Hepatocyte (in vitro differentiated cells): ENCODE measurements at regions not wholly inside any gene's neighbourhood (a gene's known extent, or its start where the extent isn't known, plus 50 kb on each side); places are given as distances from the start of the nearest gene placed in this dataset.

Experiments used
- DNase-seq: peaks from one replicate; pipeline ENCODE4 v3.0.0-alpha.2; 2016; ENCODE audit warnings: low spot score
- H2AFZ ChIP-seq: fragments of 200-600 bp; sonication (generic); 2 replicates; pipeline ENCODE4 v1.6.0; 2016; ENCODE audit warnings: antibody characterized with exemption, mild to moderate bottlenecking
- H3K27ac ChIP-seq: fragments of 200-600 bp; sonication (generic); 2 replicates; pipeline ENCODE4 v1.5.1; 2016; ENCODE audit warnings: mild to moderate bottlenecking
- H3K27me3 ChIP-seq: fragments of 200-600 bp; sonication (generic); 2 replicates; pipeline ENCODE4 v1.6.1; 2016
- H3K36me3 ChIP-seq: fragments of 200-600 bp; sonication (generic); replicated peaks from 2 replicates; pipeline ENCODE4 v1.5.1; 2016; ENCODE audit warnings: low read depth; ENCODE audit not compliant: insufficient read depth
- H3K4me1 ChIP-seq: fragments of 200-600 bp; sonication (generic); 2 replicates; pipeline ENCODE4 v1.5.1; 2016; ENCODE audit warnings: mild to moderate bottlenecking, moderate library complexity; ENCODE audit not compliant: insufficient read depth
- H3K4me2 ChIP-seq: fragments of 200-600 bp; sonication (generic); 2 replicates; pipeline ENCODE4 v1.6.0; 2016
- H3K4me3 ChIP-seq: fragments of 200-600 bp; sonication (generic); 2 replicates; pipeline ENCODE4 v1.5.1; 2016; ENCODE audit warnings: mild to moderate bottlenecking
- H3K79me2 ChIP-seq: fragments of 200-600 bp; sonication (generic); 2 replicates; pipeline ENCODE4 v1.6.0; 2017; ENCODE audit warnings: mild to moderate bottlenecking
- H3K9me2 ChIP-seq: fragments of 200-600 bp; sonication (generic); replicated peaks from 2 replicates; pipeline ENCODE4 v1.6.0; 2017; ENCODE audit warnings: mild to moderate bottlenecking; ENCODE audit not compliant: insufficient read depth
- H3K9me3 ChIP-seq: fragments of 200-600 bp; sonication (generic); 2 replicates; pipeline ENCODE4 v1.5.1; 2016; ENCODE audit warnings: low read depth, mild to moderate bottlenecking
- H4K20me1 ChIP-seq: fragments of 200-600 bp; sonication (generic); 2 replicates; pipeline ENCODE4 v1.6.0; 2016; ENCODE audit warnings: mild to moderate bottlenecking; ENCODE audit not compliant: insufficient read depth, poor library complexity, severe bottlenecking
- CTCF ChIP-seq: fragments of 200-600 bp; sonication (generic); IDR thresholded peaks from 2 replicates; pipeline ENCODE4 v1.5.1; 2016; ENCODE audit warnings: antibody characterized with exemption, mild to moderate bottlenecking; ENCODE audit not compliant: poor library complexity
- EZH2 ChIP-seq: fragments of 200-600 bp; sonication (generic); IDR thresholded peaks from 2 replicates; pipeline ENCODE4 v1.6.1; 2016; ENCODE audit warnings: antibody characterized with exemption, mild to moderate bottlenecking, borderline replicate concordance
- EZH2phosphoT487 ChIP-seq: fragments of 200-600 bp; sonication (generic); IDR thresholded peaks from one replicate; pipeline ENCODE4 v1.6.1; 2018; ENCODE audit warnings: antibody characterized with exemption, mild to moderate bottlenecking, low read depth, moderate library complexity; ENCODE audit not compliant: unreplicated experiment, severe bottlenecking
- WGBS: methylation state at CpG from one replicate; pipeline ENCODE4 v1.1.6; 2016; ENCODE audit warnings: low lambda C conversion rate; ENCODE audit errors: missing lambda C conversion rate; 5-methylcytosine and 5-hydroxymethylcytosine counted together

GRCh38 chr6:87907521-87907920 lies 140.1 kb upstream of the SPACA1 start:
- H2AFZ ChIP-seq, result no peak overlapping the region
- no peaks in the 10 kb centered on the region for H4K20me1 ChIP-seq
- H3K27ac ChIP-seq, result no peak overlapping the region
- H3K9me3 ChIP-seq, result no peaks in the 10 kb centered on the region
- H3K27me3 ChIP-seq, result no peaks in the 10 kb centered on the region
- no peak overlapping the region for H3K4me3 ChIP-seq
- TF ChIP-seq EZH2 (no peak), EZH2phosphoT487 (no peak), CTCF (no peak)
- H3K4me1 ChIP-seq, result peaks cover 15% of the 10 kb centered on the region
- H3K9me2 ChIP-seq, result no peaks in the 10 kb centered on the region
- H3K4me2 ChIP-seq, result no peak overlapping the region
- H3K36me3 ChIP-seq, result no peaks in the 10 kb centered on the region
- 35% methylated on average over 2 of the region's 2 CpGs for WGBS
- DNase-seq, result no peak
- no peaks in the 10 kb centered on the region for H3K79me2 ChIP-seq

DNA sequence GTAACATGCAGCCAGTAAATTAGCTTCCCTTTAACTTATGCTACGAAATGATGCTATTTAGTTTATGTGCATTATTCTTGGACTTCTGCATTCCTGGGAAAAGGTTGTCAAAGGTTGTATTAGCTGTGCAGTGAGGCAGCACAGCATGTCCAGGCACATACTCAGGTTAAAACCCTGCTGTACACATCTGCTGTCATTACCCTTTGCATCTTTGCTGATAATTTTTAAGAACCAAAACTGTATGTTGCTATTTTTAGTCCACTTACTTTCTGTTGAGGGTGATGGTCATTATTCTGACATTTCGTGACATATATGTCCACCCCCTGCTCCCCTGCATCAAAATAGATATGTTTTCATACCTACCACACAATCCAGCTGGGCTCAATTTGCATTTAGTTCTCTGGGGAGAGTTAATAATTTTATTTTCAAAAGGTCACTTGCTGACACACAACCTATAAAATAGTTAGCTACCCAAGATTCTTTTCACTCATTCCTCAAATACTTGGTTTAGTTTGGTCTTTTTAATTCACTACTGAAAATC lies 142.5 kb upstream of the SPACA1 start:
- 71% methylated on average over 2 of the region's 2 CpGs for WGBS
- H4K20me1 ChIP-seq, result no peaks in the 10 kb centered on the region
- TF ChIP-seq CTCF (no peak), EZH2 (no peak), EZH2phosphoT487 (no peak)
- no peak overlapping the region for H2AFZ ChIP-seq
- H3K4me1 ChIP-seq, result peaks cover 15% of the 10 kb centered on the region
- no peaks in the 10 kb centered on the region for H3K79me2 ChIP-seq
- no peak overlapping the region for H3K4me2 ChIP-seq
- no peak overlapping the region for H3K4me3 ChIP-seq
- no peak for DNase-seq
- no peaks in the 10 kb centered on the region for H3K36me3 ChIP-seq
- no peak overlapping the region for H3K27ac ChIP-seq
- H3K9me3 ChIP-seq, result no peaks in the 10 kb centered on the region
- H3K9me2 ChIP-seq, result no peaks in the 10 kb centered on the region
- H3K27me3 ChIP-seq, result no peaks in the 10 kb centered on the region

DNA sequence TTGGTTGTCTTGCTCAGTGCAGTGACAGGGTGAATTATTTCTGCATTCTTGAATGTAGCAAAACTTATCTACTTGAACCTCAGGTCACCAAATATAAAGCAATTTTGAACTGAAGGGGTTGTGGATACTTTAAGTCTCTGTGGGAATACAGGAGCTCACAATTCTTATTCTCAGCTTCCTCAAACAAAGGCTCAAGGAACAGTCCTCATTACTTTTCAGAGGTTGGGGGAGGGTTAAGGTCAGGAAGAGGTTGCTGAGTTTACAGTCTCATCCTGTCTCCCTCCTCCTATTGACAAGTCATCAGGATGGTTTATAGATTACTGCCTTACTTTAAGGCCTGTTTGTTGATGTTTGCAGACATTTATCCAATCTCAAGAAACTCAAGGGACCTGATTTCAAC lies 143.6 kb upstream of the SPACA1 start:
- H3K27ac ChIP-seq, result no peak overlapping the region
- TF ChIP-seq EZH2phosphoT487 (no peak), EZH2 (no peak), CTCF (no peak)
- H3K4me1 ChIP-seq, result peaks cover 15% of the 10 kb centered on the region
- no peak for DNase-seq
- no peaks in the 10 kb centered on the region for H3K79me2 ChIP-seq
- H3K27me3 ChIP-seq, result no peaks in the 10 kb centered on the region
- no peak overlapping the region for H2AFZ ChIP-seq
- H3K4me2 ChIP-seq, result no peak overlapping the region
- H4K20me1 ChIP-seq, result no peaks in the 10 kb centered on the region
- no peaks in the 10 kb centered on the region for H3K9me2 ChIP-seq
- H3K36me3 ChIP-seq, result no peaks in the 10 kb centered on the region
- no peak overlapping the region for H3K4me3 ChIP-seq
- H3K9me3 ChIP-seq, result no peaks in the 10 kb centered on the region

DNA sequence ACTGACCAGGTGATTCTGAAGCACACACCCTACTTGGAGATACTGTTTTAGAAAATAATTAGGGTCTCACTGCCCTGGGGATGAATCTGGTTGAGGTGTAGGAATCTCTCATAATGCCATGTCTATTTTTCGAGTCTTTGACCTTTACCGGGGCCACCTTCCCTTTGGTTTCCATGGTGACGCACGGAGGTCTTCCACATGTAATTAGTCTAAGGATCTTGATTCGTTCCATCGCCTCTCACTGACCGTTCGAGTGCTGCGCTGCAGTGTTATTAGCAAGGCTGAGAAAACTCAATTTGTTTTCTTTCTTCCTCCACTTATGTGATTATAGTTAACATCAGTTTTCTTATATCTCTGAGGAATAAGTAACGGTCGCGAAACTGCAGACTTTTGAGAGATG lies 144.3 kb upstream of the SPACA1 start:
- DNase-seq, result no peak

More for the DNA sequence above, 144.3 kb upstream of the SPACA1 start:
- H3K4me1 ChIP-seq, result peaks cover 15% of the 10 kb centered on the region
- no peak overlapping the region for H3K27ac ChIP-seq
- no peak overlapping the region for H2AFZ ChIP-seq
- H3K79me2 ChIP-seq, result no peaks in the 10 kb centered on the region
- no peak overlapping the region for H3K4me2 ChIP-seq
- WGBS, result 83% methylated on average over 12 of the region's 12 CpGs
- H3K9me2 ChIP-seq, result no peaks in the 10 kb centered on the region
- H3K4me3 ChIP-seq, result no peak overlapping the region
- TF ChIP-seq EZH2phosphoT487 (no peak), CTCF (no peak), EZH2 (no peak)
- no peaks in the 10 kb centered on the region for H3K27me3 ChIP-seq
- no peaks in the 10 kb centered on the region for H3K36me3 ChIP-seq
- no peaks in the 10 kb centered on the region for H3K9me3 ChIP-seq
- H4K20me1 ChIP-seq, result no peaks in the 10 kb centered on the region
